ENCODE measurements at regions not wholly inside any gene's neighbourhood (a gene's known extent, or its start where the extent isn't known, plus 50 kb on each side); places are given as distances from the start of the nearest gene placed in this dataset.

- TF ChIP-seq CTCF (IDR thresholded peaks at IDR 0.05; ENCODE audit: low read depth, low read length) = no peak
- no peaks in the 10 kb centered on the region for H3K27me3 ChIP-seq (ENCODE audit: insufficient read depth, low read depth, severe bottlenecking)
- DNase-seq = no peak
These were observed 224.4 kb upstream of the HTR2A start for GRCh38 chr13:47121092-47121763.

GRCh38 chr13:47120282-47120681, 223.4 kb upstream of the HTR2A start:
- H3K4me3 ChIP-seq (ENCODE audit: low read depth, low read length) = no peak overlapping the region
- H3K36me3 ChIP-seq = no peaks in the 10 kb centered on the region
- H3K9me3 ChIP-seq (ENCODE audit: severe bottlenecking) = no peaks in the 10 kb centered on the region
- no peak for TF ChIP-seq CTCF (IDR thresholded peaks at IDR 0.05; ENCODE audit: low read depth, low read length)
- H3K27ac ChIP-seq = no peak overlapping the region
- DNase-seq = no peak
- H3K27me3 ChIP-seq (ENCODE audit: insufficient read depth, low read depth, severe bottlenecking) = no peaks in the 10 kb centered on the region

More at GRCh38 chr13:47121092-47121763, 224.4 kb upstream of the HTR2A start:
- Histone ChIP-seq H3K9me3 (ENCODE audit: severe bottlenecking) (no peaks in the 10 kb centered on the region), H3K27ac (no peak overlapping the region), H3K4me3 (ENCODE audit: low read depth, low read length) (no peak overlapping the region), H3K36me3 (no peaks in the 10 kb centered on the region)

- no peaks in the 10 kb centered on the region for H3K9me3 ChIP-seq (ENCODE audit: severe bottlenecking)
- no peaks in the 10 kb centered on the region for H3K27me3 ChIP-seq (ENCODE audit: insufficient read depth, low read depth, severe bottlenecking)
- TF ChIP-seq CTCF (IDR thresholded peaks at IDR 0.05; ENCODE audit: low read depth, low read length) = no peak
- no peak for DNase-seq
- H3K27ac ChIP-seq = no peak overlapping the region
- H3K4me3 ChIP-seq (ENCODE audit: low read depth, low read length) = no peak overlapping the region
- no peaks in the 10 kb centered on the region for H3K36me3 ChIP-seq
These were observed 222.9 kb upstream of the HTR2A start for GRCh38 chr13:47119575-47120235.

- H3K36me3 ChIP-seq = no peaks in the 10 kb centered on the region
- H3K27me3 ChIP-seq (ENCODE audit: insufficient read depth, low read depth, severe bottlenecking) = no peaks in the 10 kb centered on the region
- no peaks in the 10 kb centered on the region for H3K9me3 ChIP-seq (ENCODE audit: severe bottlenecking)
- H3K4me3 ChIP-seq (ENCODE audit: low read depth, low read length) = no peak overlapping the region
- DNase-seq = no peak
- H3K27ac ChIP-seq = no peak overlapping the region
- no peak for TF ChIP-seq CTCF (IDR thresholded peaks at IDR 0.05; ENCODE audit: low read depth, low read length)
These were observed 220.4 kb upstream of the HTR2A start for GRCh38 chr13:47117268-47117667.

- Histone ChIP-seq H3K4me3 (ENCODE audit: low read depth, low read length) (no peak overlapping the region), H3K27ac (no peak overlapping the region), H3K27me3 (ENCODE audit: insufficient read depth, low read depth, severe bottlenecking) (no peaks in the 10 kb centered on the region), H3K36me3 (no peaks in the 10 kb centered on the region), H3K9me3 (ENCODE audit: severe bottlenecking) (no peaks in the 10 kb centered on the region)
- no peak for DNase-seq
- no peak for TF ChIP-seq CTCF (IDR thresholded peaks at IDR 0.05; ENCODE audit: low read depth, low read length)
These were observed 217.2 kb upstream of the HTR2A start for GRCh38 chr13:47114030-47114429.

All from WERI-Rb-1 (cell line).